Dendritic cell treated with granulocyte-macrophage colony-stimulating factor and Interleukin-4, amounts not matched to agents 40 ng/mL and 50 ng/mL, for 4 days (primary cell): ENCODE measurements at regions not wholly inside any gene's neighbourhood (a gene's known extent, or its start where the extent isn't known, plus 50 kb on each side); places are given as distances from the start of the nearest gene placed in this dataset.

Experiments
- H3K27ac Mint-ChIP-seq: one replicate; pipeline ENCODE4 v1.8.0; 2022; ENCODE audit warnings: mild to moderate bottlenecking, mixed read lengths
- H3K27me3 Mint-ChIP-seq: one replicate; pipeline ENCODE4 v1.8.0; 2022; ENCODE audit warnings: mild to moderate bottlenecking, mixed read lengths
- H3K36me3 Mint-ChIP-seq: one replicate; pipeline ENCODE4 v1.8.0; 2022; ENCODE audit warnings: low read depth, mixed read lengths
- H3K4me1 Mint-ChIP-seq: one replicate; pipeline ENCODE4 v1.8.0; 2022; ENCODE audit warnings: low read depth, mixed read lengths
- H3K4me3 Mint-ChIP-seq: one replicate; pipeline ENCODE4 v1.8.0; 2022; ENCODE audit warnings: mild to moderate bottlenecking, moderate library complexity, mixed read lengths
- H3K9me3 Mint-ChIP-seq: one replicate; pipeline ENCODE4 v1.8.0; 2022; ENCODE audit warnings: mixed read lengths
- intact Hi-C: fragments of 100-400 bp; cut with micrococcal nuclease; formaldehyde crosslinking; loops from one replicate; pipeline ENCODE4 v1.15.0; 2022

GRCh38 chr18:77785415-77785975 lies 535.8 kb downstream of the GALR1 start:
- no peaks in the 10 kb centered on the region for H3K27me3 Mint-ChIP-seq
- H3K36me3 Mint-ChIP-seq, result no peaks in the 10 kb centered on the region
- H3K9me3 Mint-ChIP-seq, result no peaks in the 10 kb centered on the region
- H3K4me3 Mint-ChIP-seq, result no peak overlapping the region
- H3K27ac Mint-ChIP-seq, result no peak overlapping the region
- no peaks in the 10 kb centered on the region for H3K4me1 Mint-ChIP-seq
- intact Hi-C loops, result no loop called here

DNA sequence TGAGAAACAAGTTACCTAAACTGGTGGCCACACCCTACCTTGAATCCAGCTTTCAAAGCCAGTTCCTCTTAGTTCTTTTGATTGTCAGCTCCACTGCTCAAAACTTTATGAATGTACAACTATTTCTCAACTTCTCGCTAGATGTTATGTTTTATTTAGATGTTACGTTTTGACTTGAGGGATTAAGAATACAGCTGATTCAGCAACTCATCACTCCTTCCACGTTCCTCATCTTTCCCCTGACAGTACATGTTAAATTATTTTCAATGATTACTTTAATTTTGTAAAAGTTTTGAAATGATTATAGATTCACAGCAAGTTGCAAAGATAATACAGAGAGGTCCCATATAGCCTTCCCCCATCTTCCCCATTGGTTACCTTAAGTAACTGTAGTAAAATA lies 553.4 kb downstream of the GALR1 start:
- H3K4me3 Mint-ChIP-seq, result no peak overlapping the region
- intact Hi-C loops, result no loop called here

GRCh38 chr18:77804382-77804781 lies 554.7 kb downstream of the GALR1 start:
- no peak overlapping the region for H3K4me3 Mint-ChIP-seq
- H3K9me3 Mint-ChIP-seq, result peaks cover 33% of the 10 kb centered on the region
- no peaks in the 10 kb centered on the region for H3K36me3 Mint-ChIP-seq
- intact Hi-C loops, result no loop called here
- no peaks in the 10 kb centered on the region for H3K4me1 Mint-ChIP-seq
- H3K27ac Mint-ChIP-seq, result no peak overlapping the region
- no peaks in the 10 kb centered on the region for H3K27me3 Mint-ChIP-seq

More for the DNA sequence above, 553.4 kb downstream of the GALR1 start:
- Mint-ChIP-seq H3K4me1 (no peaks in the 10 kb centered on the region), H3K36me3 (no peaks in the 10 kb centered on the region), H3K9me3 (peaks cover 28% of the 10 kb centered on the region), H3K27me3 (no peaks in the 10 kb centered on the region), H3K27ac (no peak overlapping the region)

DNA sequence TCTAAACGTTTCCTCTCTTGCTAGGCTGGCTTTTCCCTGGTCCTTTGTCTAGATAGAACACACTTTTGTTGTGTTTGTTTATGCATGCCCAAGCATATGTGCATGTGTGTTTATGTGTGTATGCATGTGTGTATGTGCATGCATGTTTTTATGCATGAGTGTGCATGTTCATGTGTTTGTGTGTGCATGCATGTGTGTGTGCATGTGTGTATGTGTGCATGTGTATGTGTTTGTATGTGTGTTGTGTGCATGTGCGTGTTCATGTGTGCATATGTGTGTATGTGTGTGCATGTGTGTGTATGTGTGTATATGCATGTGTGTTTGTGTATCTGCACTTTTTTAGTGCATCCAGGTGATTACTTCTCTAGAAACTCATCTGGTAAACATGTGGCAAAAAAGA lies 558.0 kb downstream of the GALR1 start:
- Mint-ChIP-seq H3K27me3 (no peaks in the 10 kb centered on the region), H3K27ac (no peak overlapping the region), H3K9me3 (peaks cover 55% of the 10 kb centered on the region), H3K4me1 (no peaks in the 10 kb centered on the region), H3K4me3 (no peak overlapping the region), H3K36me3 (no peaks in the 10 kb centered on the region)
- intact Hi-C loops, result no loop called here

- Mint-ChIP-seq H3K4me1 (no peaks in the 10 kb centered on the region), H3K36me3 (no peaks in the 10 kb centered on the region), H3K27ac (no peak overlapping the region), H3K4me3 (no peak overlapping the region), H3K27me3 (no peaks in the 10 kb centered on the region), H3K9me3 (peaks cover 59% of the 10 kb centered on the region)
- intact Hi-C loops, result no loop called here
Observed at GRCh38 chr18:77811503-77811902, 561.9 kb downstream of the GALR1 start.

GRCh38 chr18:77815666-77816338 lies 566.2 kb downstream of the GALR1 start:
- Mint-ChIP-seq H3K36me3 (no peaks in the 10 kb centered on the region), H3K27me3 (no peaks in the 10 kb centered on the region), H3K4me1 (no peaks in the 10 kb centered on the region), H3K4me3 (no peak overlapping the region), H3K27ac (no peak overlapping the region), H3K9me3 (peaks cover 59% of the 10 kb centered on the region)
- intact Hi-C loops, result no loop called here

GRCh38 chr18:77818328-77818727 lies 568.7 kb downstream of the GALR1 start:
- peaks cover 41% of the 10 kb centered on the region for H3K9me3 Mint-ChIP-seq
- no peaks in the 10 kb centered on the region for H3K4me1 Mint-ChIP-seq
- H3K27ac Mint-ChIP-seq, result no peak overlapping the region
- no peak overlapping the region for H3K4me3 Mint-ChIP-seq
- H3K36me3 Mint-ChIP-seq, result no peaks in the 10 kb centered on the region
- intact Hi-C loops, result no loop called here
- H3K27me3 Mint-ChIP-seq, result no peaks in the 10 kb centered on the region

DNA sequence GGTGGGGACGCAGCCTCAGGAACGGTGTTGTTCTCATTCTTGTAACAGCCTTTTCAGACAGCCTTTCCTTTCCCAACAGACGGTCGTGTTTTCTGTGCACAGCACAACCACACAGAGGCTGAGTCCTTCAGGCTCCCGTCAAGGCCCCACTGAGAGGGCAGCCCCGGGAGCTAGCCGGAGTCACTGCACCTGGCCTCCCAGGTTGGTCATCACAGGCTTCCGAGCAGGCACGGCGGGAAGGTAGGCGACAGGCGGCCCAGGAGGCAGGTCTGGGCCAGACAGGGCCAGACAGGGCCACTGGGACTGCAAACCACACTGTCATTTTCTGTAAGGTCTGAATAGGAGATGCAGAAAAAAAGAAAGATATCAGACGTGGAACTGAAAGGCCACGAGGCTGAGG lies 570.8 kb downstream of the GALR1 start:
- Mint-ChIP-seq H3K27ac (no peak overlapping the region), H3K4me1 (no peaks in the 10 kb centered on the region), H3K9me3 (peaks cover 39% of the 10 kb centered on the region), H3K36me3 (no peaks in the 10 kb centered on the region), H3K27me3 (no peaks in the 10 kb centered on the region), H3K4me3 (no peak overlapping the region)
- intact Hi-C loops, result no loop called here

DNA sequence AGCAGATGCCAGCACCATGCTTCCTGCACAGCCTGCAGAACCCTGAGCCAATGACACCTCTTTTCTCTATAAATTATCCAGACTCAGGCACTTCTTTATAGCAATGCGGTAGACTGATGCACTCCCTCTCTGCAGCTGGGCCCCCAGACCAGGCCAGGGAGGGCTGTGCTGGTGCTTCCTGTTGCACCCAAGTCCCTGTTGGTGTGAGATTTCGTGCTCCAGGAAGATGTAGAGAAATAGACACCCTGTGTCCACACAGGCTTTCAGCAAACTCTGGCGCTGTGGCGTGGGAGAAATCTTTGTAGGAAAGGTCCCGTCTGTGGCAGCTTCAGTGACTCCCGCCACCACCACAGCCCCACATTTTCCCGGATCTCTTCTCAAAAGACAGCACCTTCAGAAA lies 572.2 kb downstream of the GALR1 start:
- Mint-ChIP-seq H3K9me3 (peaks cover 39% of the 10 kb centered on the region), H3K27me3 (no peaks in the 10 kb centered on the region), H3K4me3 (no peak overlapping the region), H3K27ac (no peak overlapping the region), H3K36me3 (no peaks in the 10 kb centered on the region), H3K4me1 (no peaks in the 10 kb centered on the region)
- intact Hi-C loops, result no loop called here

DNA sequence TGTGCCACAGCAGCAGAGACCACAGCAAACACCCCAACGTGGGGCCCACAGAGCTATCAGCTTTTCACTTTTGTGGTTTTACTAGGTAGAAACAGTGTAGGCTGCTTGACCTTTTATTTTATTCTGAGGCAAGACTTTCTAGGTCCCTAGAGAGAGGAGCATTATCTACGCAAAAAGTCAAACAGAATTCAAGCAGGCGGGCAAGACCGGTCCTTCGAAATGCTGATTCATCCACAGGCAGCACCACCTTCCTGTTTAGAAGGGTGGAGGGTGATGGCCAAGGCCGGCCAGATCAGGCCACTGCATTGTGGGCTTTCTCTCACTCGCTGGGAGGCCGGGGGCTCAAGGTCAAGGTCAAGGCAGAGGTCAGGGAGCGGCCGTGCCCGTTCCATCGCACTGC lies 573.0 kb downstream of the GALR1 start:
- no peaks in the 10 kb centered on the region for H3K4me1 Mint-ChIP-seq
- intact Hi-C loops, result no loop called here
- peaks cover 34% of the 10 kb centered on the region for H3K9me3 Mint-ChIP-seq
- H3K27ac Mint-ChIP-seq, result no peak overlapping the region
- no peak overlapping the region for H3K4me3 Mint-ChIP-seq
- no peaks in the 10 kb centered on the region for H3K36me3 Mint-ChIP-seq
- no peaks in the 10 kb centered on the region for H3K27me3 Mint-ChIP-seq

- Mint-ChIP-seq H3K27me3 (no peaks in the 10 kb centered on the region), H3K4me1 (no peaks in the 10 kb centered on the region), H3K27ac (no peak overlapping the region), H3K36me3 (no peaks in the 10 kb centered on the region), H3K9me3 (no peaks in the 10 kb centered on the region), H3K4me3 (no peak overlapping the region)
- intact Hi-C loops, result no loop called here
Observed at GRCh38 chr18:77833807-77834206, 584.2 kb downstream of the GALR1 start.

- intact Hi-C loops, result no loop called here
- H3K27ac Mint-ChIP-seq, result no peak overlapping the region
- no peak overlapping the region for H3K4me3 Mint-ChIP-seq
- peaks cover 2% of the 10 kb centered on the region for H3K27me3 Mint-ChIP-seq
- no peaks in the 10 kb centered on the region for H3K4me1 Mint-ChIP-seq
- no peaks in the 10 kb centered on the region for H3K36me3 Mint-ChIP-seq
- no peaks in the 10 kb centered on the region for H3K9me3 Mint-ChIP-seq
Observed at GRCh38 chr18:77851802-77852201, 602.2 kb downstream of the GALR1 start.

- Mint-ChIP-seq H3K36me3 (no peaks in the 10 kb centered on the region), H3K4me1 (no peaks in the 10 kb centered on the region), H3K27me3 (peaks cover 2% of the 10 kb centered on the region), H3K9me3 (no peaks in the 10 kb centered on the region), H3K4me3 (no peak overlapping the region), H3K27ac (no peak overlapping the region)
- intact Hi-C loops, result no loop called here
Observed at GRCh38 chr18:77853859-77854258, 604.2 kb downstream of the GALR1 start.

- H3K4me1 Mint-ChIP-seq, result no peaks in the 10 kb centered on the region
- H3K9me3 Mint-ChIP-seq, result no peaks in the 10 kb centered on the region
- no peaks in the 10 kb centered on the region for H3K27me3 Mint-ChIP-seq
- intact Hi-C loops, result no loop called here
- no peak overlapping the region for H3K27ac Mint-ChIP-seq
- no peak overlapping the region for H3K4me3 Mint-ChIP-seq
- H3K36me3 Mint-ChIP-seq, result no peaks in the 10 kb centered on the region
Observed at GRCh38 chr18:77857678-77858655, 608.3 kb downstream of the GALR1 start.
